Tibial nerve (tissue), 4 donors: ENCODE measurements at regions not wholly inside any gene's neighbourhood (a gene's known extent, or its start where the extent isn't known, plus 50 kb on each side); places are given as distances from the start of the nearest gene placed in this dataset.
A peak's percentile ranks its signal among the peaks of the same experiment; 100 is the strongest.

ENCODE experiments used
- CTCF ChIP-seq, 5 experiments: fragments of 200-600 bp in 3 of 5; fragments of 450-650 bp in 2 of 5; sonication (generic) in 3 of 5; IDR thresholded peaks; one replicate each; pipeline ENCODE4 v1.5.1; 2016 to 2019; ENCODE audit warnings: antibody characterized with exemption in 5 of 5, mild to moderate bottlenecking in 3 of 5, moderate library complexity in 2 of 5
- EP300 ChIP-seq, 2 donors: sonication (generic); formaldehyde crosslinking; IDR thresholded peaks; one replicate each; pipeline ENCODE4 v1.6.1; 2017; ENCODE audit warnings: antibody characterized with exemption in 2 of 2, mild to moderate bottlenecking in 1 of 2
- POLR2A ChIP-seq, 2 donors: fragments of 450-650 bp; IDR thresholded peaks; one replicate each; pipeline ENCODE4 v1.6.1; 2017; ENCODE audit warnings: antibody characterized with exemption in 2 of 2, mild to moderate bottlenecking in 2 of 2, moderate library complexity in 2 of 2

GRCh38 chr6:140462453-140463311 is 1088.2 kb upstream of the CITED2 start:
- no peak for TF ChIP-seq CTCF (IDR thresholded peaks at IDR 0.05)
- peak in 1 of 2 donors; percentile 73 for TF ChIP-seq EP300 (IDR thresholded peaks at IDR 0.05)
- no peak for TF ChIP-seq POLR2A (IDR thresholded peaks at IDR 0.05)
